ENCODE measurements at regions not wholly inside any gene's neighbourhood (a gene's known extent, or its start where the extent isn't known, plus 50 kb on each side); places are given as distances from the start of the nearest gene placed in this dataset.

DNA sequence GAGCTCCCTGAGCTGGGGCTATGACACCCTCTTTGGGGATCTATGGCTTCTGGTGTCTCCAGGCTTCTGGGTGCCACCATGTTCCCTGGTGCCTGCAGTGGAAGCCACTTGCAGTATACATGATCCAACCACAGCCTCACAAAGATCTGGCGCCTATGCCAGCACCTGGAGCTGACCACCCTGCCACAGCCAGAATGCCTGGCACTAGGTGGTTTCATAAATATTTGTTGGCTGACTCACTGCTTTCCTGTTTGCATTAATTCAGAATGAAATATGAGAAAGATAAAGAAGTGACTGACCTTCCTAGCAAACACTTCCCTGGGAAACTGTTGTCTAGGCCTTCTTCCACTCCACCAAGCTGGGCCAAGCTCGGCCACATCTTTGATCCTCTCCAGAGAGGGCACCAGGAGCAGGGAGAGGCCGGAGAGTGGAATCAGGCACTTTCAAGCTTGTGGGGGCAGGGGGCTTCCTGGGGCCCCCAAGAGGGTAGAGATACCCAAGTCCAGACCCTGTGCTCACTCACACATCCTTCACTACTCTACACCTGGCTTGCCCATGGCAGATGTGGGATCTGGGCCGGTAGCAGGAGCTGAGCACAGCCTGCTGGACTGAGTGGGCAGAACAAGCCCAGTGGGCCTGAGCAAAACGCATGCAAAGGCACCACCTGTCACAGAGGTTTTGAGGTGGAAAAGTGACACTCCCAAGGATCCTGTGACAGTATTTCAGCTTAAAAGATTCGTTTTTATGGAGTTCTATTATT lies 565.7 kb downstream of the SLC4A3 start:
- TF ChIP-seq, protein P1, sequence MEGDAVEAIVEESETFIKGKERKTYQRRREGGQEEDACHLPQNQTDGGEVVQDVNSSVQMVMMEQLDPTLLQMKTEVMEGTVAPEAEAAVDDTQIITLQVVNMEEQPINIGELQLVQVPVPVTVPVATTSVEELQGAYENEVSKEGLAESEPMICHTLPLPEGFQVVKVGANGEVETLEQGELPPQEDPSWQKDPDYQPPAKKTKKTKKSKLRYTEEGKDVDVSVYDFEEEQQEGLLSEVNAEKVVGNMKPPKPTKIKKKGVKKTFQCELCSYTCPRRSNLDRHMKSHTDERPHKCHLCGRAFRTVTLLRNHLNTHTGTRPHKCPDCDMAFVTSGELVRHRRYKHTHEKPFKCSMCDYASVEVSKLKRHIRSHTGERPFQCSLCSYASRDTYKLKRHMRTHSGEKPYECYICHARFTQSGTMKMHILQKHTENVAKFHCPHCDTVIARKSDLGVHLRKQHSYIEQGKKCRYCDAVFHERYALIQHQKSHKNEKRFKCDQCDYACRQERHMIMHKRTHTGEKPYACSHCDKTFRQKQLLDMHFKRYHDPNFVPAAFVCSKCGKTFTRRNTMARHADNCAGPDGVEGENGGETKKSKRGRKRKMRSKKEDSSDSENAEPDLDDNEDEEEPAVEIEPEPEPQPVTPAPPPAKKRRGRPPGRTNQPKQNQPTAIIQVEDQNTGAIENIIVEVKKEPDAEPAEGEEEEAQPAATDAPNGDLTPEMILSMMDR (IDR thresholded peaks at IDR 0.05) = no peak
- TF ChIP-seq POLR2A (IDR thresholded peaks at IDR 0.05) = no peak
